Muscle of leg (tissue), 3 donors: ENCODE measurements at regions not wholly inside any gene's neighbourhood (a gene's known extent, or its start where the extent isn't known, plus 50 kb on each side); places are given as distances from the start of the nearest gene placed in this dataset.

ENCODE experiments used
- DNase-seq: peaks from one replicate; pipeline ENCODE4 v3.0.0; 2013
- H3K27ac ChIP-seq: one replicate; pipeline ENCODE4 v1.5.1; 2013; ENCODE audit warnings: mild to moderate bottlenecking, low read length, control low read depth
- H3K27me3 ChIP-seq: one replicate; pipeline ENCODE4 v1.6.1; 2013; ENCODE audit warnings: low read length; ENCODE audit not compliant: control insufficient read depth, insufficient read depth
- H3K36me3 ChIP-seq: one replicate; pipeline ENCODE4 v1.6.1; 2013; ENCODE audit warnings: low read length; ENCODE audit not compliant: control insufficient read depth, insufficient read depth
- H3K4me1 ChIP-seq: one replicate; pipeline ENCODE4 v1.6.1; 2013; ENCODE audit warnings: low read length; ENCODE audit not compliant: control insufficient read depth, insufficient read depth
- H3K4me3 ChIP-seq: one replicate; pipeline ENCODE4 v1.5.1; 2013; ENCODE audit warnings: low read length, control low read depth
- H3K9me3 ChIP-seq: replicated peaks from 2 replicates; pipeline ENCODE4 v1.6.1; 2013; ENCODE audit warnings: low read depth, low read length; ENCODE audit not compliant: control insufficient read depth
- WGBS: methylation state at CpG from one replicate; pipeline ENCODE4 v1.1.5; 2013; ENCODE audit warnings: missing lambda C conversion rate; ENCODE audit not compliant: insufficient coverage; 5-methylcytosine and 5-hydroxymethylcytosine counted together

DNA sequence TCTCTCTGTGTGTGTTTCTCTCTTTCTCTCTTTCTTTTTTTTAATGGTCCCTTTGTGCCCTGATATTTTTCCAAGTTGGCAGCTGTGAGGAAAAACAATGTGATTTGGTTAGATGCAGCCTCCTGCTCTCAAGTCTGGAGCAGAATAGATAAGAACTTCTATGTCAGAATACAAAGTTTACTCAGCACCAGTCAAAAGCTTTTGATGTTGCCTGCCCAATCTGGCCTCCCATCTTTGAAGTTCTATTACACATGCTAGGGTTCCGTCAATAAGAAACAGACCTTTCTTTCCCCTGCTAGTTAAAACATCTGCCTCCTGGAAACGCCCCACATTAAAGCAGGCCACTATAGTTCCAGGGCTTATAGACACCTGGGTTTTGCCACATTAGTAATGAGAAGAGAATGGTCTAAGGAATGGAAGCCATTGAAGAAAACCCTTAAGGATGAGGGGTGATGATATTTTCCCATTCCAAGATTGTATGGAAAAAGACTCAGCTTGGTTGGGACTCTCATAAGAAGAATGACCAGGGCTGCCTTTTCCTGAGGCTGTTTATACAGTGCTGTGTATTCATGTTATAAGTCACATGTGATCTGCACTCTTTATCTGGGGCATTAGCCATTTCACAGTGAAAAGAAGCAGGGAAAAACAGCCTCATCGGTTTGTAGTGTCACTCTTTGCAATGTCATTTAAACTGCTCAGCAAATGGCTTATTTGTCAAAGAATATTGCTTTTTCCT is 414.7 kb upstream of the PROX1 start:
- no peak overlapping the region for H3K27ac ChIP-seq
- no peaks in the 10 kb centered on the region for H3K4me1 ChIP-seq
- DNase-seq: peak; percentile 63
- no peaks in the 10 kb centered on the region for H3K36me3 ChIP-seq
- no peaks in the 10 kb centered on the region for H3K9me3 ChIP-seq
- WGBS: 17% methylated on average over 1 of the region's 3 CpGs
- H3K4me3 ChIP-seq: no peak overlapping the region
- H3K27me3 ChIP-seq: no peaks in the 10 kb centered on the region

- H3K27ac ChIP-seq: no peak overlapping the region
- WGBS: 86% methylated on average over 1 of the region's 2 CpGs
- H3K9me3 ChIP-seq: no peaks in the 10 kb centered on the region
- no peak overlapping the region for H3K4me3 ChIP-seq
- DNase-seq: no peak
- H3K27me3 ChIP-seq: no peaks in the 10 kb centered on the region
- H3K4me1 ChIP-seq: no peaks in the 10 kb centered on the region
- no peaks in the 10 kb centered on the region for H3K36me3 ChIP-seq
Measured at GRCh38 chr1:213573648-213574009, 414.1 kb upstream of the PROX1 start.

DNA sequence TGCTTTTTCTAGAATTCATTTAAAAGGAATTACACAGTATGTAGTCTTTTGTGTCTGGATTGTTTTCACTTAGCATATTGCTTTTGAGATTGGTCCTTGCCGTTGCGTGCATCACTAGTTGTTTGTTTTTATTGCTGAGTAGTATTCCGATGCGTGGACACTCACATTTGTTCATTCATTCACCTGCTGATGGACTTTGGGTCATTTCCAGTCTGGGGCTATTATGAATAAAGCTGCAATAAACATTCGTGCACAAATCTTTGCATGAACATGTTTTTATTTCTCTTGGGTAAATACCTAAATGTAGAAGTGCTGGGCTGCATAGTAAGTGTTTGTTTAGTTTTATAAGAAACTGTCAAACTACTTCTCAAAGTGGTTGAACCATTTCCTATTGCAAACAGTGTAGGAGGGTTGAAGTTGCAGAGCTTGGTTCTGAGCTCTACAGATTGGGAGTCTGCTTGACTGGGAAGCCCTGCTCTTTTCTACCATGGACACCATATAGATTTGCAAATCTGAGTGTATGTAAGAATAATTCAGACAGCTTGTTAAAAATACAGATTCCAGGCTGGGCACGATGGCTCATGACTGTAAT is 404.7 kb upstream of the PROX1 start:
- Histone ChIP-seq H3K4me1 (no peaks in the 10 kb centered on the region), H3K27ac (no peak overlapping the region), H3K36me3 (no peaks in the 10 kb centered on the region), H3K9me3 (no peaks in the 10 kb centered on the region), H3K4me3 (no peak overlapping the region), H3K27me3 (no peaks in the 10 kb centered on the region)
- no peak for DNase-seq
- 90% methylated on average over 1 of the region's 6 CpGs for WGBS

- Histone ChIP-seq H3K4me3 (no peak overlapping the region), H3K27me3 (no peaks in the 10 kb centered on the region), H3K4me1 (no peaks in the 10 kb centered on the region), H3K9me3 (no peaks in the 10 kb centered on the region), H3K36me3 (no peaks in the 10 kb centered on the region), H3K27ac (no peak overlapping the region)
- no CpG with 5 or more reads among the region's 2 CpGs for WGBS
- peak; percentile 22 for DNase-seq
Measured at GRCh38 chr1:213584272-213584671, 403.5 kb upstream of the PROX1 start.

- no peak overlapping the region for H3K27ac ChIP-seq
- 77% methylated on average over 2 of the region's 2 CpGs for WGBS
- no peaks in the 10 kb centered on the region for H3K9me3 ChIP-seq
- no peaks in the 10 kb centered on the region for H3K27me3 ChIP-seq
- H3K4me1 ChIP-seq: no peaks in the 10 kb centered on the region
- DNase-seq: no peak
- no peak overlapping the region for H3K4me3 ChIP-seq
- H3K36me3 ChIP-seq: no peaks in the 10 kb centered on the region
Measured at GRCh38 chr1:213585402-213585801, 402.4 kb upstream of the PROX1 start.

DNA sequence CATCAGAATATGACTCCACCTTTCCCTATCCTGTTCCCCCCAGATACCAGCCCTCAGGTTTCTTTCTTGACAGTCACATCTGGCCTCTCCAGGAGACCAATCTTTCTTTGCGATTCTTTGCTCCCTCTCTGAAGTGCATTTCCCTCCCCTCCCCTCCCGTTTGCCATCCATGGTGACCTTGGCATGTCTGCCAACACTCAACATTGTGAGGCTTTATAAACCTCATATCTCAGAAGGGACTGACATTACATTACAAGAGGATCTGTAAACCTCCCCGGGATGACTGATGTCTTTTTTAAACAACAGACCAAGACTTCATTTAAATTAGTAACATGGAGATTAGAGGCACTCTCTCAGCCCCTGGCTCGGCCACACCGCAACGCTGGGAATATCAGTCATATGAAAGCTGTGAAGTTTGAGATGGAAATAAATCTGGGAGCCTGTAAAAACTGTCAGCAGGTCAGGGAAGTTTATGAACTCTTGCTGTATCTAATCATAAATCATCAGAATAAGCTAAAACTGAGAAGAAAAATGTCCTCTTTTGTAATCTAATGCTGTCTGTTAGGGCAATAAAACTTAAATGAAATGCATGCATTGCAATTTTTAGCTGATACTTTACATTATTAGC is 401.7 kb upstream of the PROX1 start:
- WGBS: 19% methylated on average over 2 of the region's 6 CpGs
- no peak overlapping the region for H3K4me3 ChIP-seq
- no peak overlapping the region for H3K27ac ChIP-seq
- H3K27me3 ChIP-seq: no peaks in the 10 kb centered on the region
- H3K36me3 ChIP-seq: no peaks in the 10 kb centered on the region
- DNase-seq: no peak
- H3K4me1 ChIP-seq: no peaks in the 10 kb centered on the region
- H3K9me3 ChIP-seq: no peaks in the 10 kb centered on the region

DNA sequence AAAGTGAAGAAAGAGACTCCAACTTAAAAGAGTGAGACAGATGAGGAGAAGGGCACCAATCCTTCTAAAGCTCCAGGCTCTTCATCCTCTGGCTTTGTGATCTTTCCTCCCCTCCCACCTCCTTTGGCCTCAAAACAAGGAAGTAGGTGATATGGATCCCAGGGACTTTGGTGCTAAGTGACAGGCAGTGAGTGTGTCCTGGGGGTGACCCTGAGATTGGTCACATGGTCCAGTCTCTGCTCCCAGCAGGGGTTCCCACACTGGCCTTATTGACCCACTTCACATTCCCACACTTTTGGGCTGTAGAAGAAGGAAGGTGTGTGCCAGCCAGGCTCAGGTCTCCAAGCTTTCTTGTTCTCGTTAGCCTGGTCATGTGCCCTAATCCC is 401.2 kb upstream of the PROX1 start:
- Histone ChIP-seq H3K27ac (no peak overlapping the region), H3K27me3 (no peaks in the 10 kb centered on the region), H3K9me3 (no peaks in the 10 kb centered on the region), H3K4me3 (no peak overlapping the region), H3K4me1 (no peaks in the 10 kb centered on the region), H3K36me3 (no peaks in the 10 kb centered on the region)
- 67% methylated on average over 1 of the region's 1 CpG for WGBS
- DNase-seq: no peak

- Histone ChIP-seq H3K9me3 (no peaks in the 10 kb centered on the region), H3K36me3 (no peaks in the 10 kb centered on the region), H3K27ac (no peak overlapping the region), H3K4me1 (no peaks in the 10 kb centered on the region), H3K27me3 (no peaks in the 10 kb centered on the region), H3K4me3 (no peak overlapping the region)
- WGBS: 84% methylated on average over 4 of the region's 7 CpGs
- no peak for DNase-seq
Measured at GRCh38 chr1:213596729-213597128, 391.0 kb upstream of the PROX1 start.

GRCh38 chr1:213598263-213598662 is 389.5 kb upstream of the PROX1 start:
- Histone ChIP-seq H3K4me1 (no peaks in the 10 kb centered on the region), H3K27me3 (no peaks in the 10 kb centered on the region), H3K4me3 (no peak overlapping the region), H3K36me3 (no peaks in the 10 kb centered on the region), H3K9me3 (no peaks in the 10 kb centered on the region), H3K27ac (no peak overlapping the region)
- 100% methylated on average over 1 of the region's 3 CpGs for WGBS
- DNase-seq: no peak

GRCh38 chr1:213600879-213601278 is 386.9 kb upstream of the PROX1 start:
- Histone ChIP-seq H3K4me1 (no peaks in the 10 kb centered on the region), H3K9me3 (no peaks in the 10 kb centered on the region), H3K36me3 (no peaks in the 10 kb centered on the region), H3K4me3 (no peak overlapping the region), H3K27me3 (no peaks in the 10 kb centered on the region), H3K27ac (no peak overlapping the region)
- DNase-seq: no peak
